KOPT-K1 (cell line): ENCODE measurements at regions not wholly inside any gene's neighbourhood (a gene's known extent, or its start where the extent isn't known, plus 50 kb on each side); places are given as distances from the start of the nearest gene placed in this dataset.

ENCODE experiments used
- H3K27ac ChIP-seq: fragments of 200-600 bp; sonication (generic); 2 replicates; pipeline ENCODE4 v1.5.1; 2016; ENCODE audit warnings: antibody characterized with exemption, mild to moderate bottlenecking, low read depth, low read length; ENCODE audit not compliant: poor library complexity, severe bottlenecking
- H3K36me3 ChIP-seq: fragments of 200-600 bp; sonication (generic); 2 replicates; pipeline ENCODE4 v1.5.1; 2017; ENCODE audit warnings: antibody characterized with exemption, mild to moderate bottlenecking, low read length, moderate library complexity; ENCODE audit not compliant: insufficient read depth
- H3K9me3 ChIP-seq: fragments of 200-600 bp; sonication (generic); 2 replicates; pipeline ENCODE4 v1.5.1; 2017; ENCODE audit warnings: antibody characterized with exemption, low read length, mild to moderate bottlenecking; ENCODE audit not compliant: insufficient read depth, poor library complexity, severe bottlenecking

GRCh38 chr4:128393101-128393704, 105.6 kb upstream of the PGRMC2 start:
- Histone ChIP-seq H3K9me3 (no peaks in the 10 kb centered on the region), H3K36me3 (no peaks in the 10 kb centered on the region), H3K27ac (no peak overlapping the region)

DNA sequence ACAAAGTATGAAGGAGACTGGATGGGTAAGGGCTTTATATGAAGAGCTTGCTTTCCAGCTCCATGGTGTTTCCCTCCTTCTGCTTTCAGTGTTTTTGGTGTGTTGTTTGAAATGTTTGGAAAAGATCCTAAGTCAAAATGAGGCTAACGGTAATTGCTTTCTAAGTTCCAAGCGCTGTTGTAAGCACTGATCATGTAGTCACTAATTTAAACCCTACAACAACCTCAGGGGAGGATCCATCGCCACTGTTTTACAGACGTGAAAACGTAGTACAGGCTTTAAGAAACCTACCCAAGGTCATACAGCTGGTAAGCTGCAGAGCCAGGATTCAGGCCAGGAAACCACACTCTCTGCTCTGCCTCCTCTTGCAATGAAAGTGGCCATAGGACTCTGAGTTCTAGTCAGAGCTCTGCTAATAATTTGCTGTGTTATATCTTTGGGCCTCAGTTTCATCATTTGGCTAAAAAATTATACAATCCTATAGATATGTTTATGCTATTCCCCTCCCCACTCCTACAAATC, 102.9 kb upstream of the PGRMC2 start:
- Histone ChIP-seq H3K27ac (no peak overlapping the region), H3K36me3 (no peaks in the 10 kb centered on the region), H3K9me3 (no peaks in the 10 kb centered on the region)

DNA sequence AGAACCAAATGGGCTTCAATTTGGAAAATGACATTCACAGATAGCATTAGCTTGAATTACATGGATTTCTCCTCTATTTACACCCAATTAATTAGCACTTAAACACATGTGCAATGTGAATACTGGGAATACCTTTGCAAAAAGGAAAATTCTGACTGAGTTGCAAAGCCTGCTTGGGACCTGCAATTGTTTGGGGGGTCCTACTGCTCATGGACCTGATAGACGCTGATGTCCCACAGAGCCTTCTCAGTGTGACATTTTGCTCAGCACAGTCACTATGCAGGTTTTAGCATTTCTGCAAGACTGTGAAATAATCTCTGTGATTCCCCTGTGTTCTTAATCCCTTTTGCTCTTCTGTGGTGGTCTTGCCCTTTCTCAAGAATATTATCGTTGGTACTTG, 101.2 kb upstream of the PGRMC2 start:
- no peaks in the 10 kb centered on the region for H3K9me3 ChIP-seq
- no peaks in the 10 kb centered on the region for H3K36me3 ChIP-seq
- no peak overlapping the region for H3K27ac ChIP-seq

GRCh38 chr4:128388352-128388630, 100.7 kb upstream of the PGRMC2 start:
- H3K27ac ChIP-seq, result no peak overlapping the region
- no peaks in the 10 kb centered on the region for H3K36me3 ChIP-seq
- no peaks in the 10 kb centered on the region for H3K9me3 ChIP-seq

DNA sequence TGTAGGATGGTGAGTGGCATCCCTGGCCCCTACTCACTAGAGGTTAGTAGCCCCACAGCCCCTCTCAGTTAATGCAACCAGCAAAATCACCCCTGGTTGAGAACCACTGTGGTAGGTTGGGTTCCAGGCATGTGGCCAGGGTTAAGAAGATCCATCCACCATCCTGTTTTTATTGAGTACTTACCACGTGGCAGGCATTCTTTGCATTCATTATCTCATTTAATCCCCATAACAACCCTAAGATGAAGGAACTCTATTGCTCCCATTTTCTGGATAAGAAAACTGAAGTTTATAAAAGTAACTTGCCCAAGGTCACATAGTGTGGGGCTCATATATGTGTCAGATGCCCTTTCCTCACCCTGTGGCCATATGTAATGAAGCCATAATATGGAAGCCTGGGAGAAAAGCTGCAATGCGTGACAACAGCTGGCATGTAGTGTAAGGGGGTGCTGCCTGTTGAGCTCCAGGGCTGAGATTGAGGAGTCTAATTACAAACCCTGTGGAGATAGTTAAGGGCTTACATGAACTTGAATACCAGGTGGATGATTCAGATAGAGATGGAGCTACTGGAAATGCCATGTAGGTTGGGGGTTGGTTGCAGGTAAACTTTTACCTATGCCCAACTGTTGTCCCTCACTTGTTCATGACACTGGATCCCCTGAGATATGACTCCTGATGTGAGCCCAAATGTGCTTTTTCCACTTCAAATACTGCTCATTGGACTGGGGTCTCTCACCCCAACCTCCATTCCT, 100.2 kb upstream of the PGRMC2 start:
- no peak overlapping the region for H3K27ac ChIP-seq
- no peaks in the 10 kb centered on the region for H3K9me3 ChIP-seq
- no peaks in the 10 kb centered on the region for H3K36me3 ChIP-seq

GRCh38 chr4:128386761-128387599, 99.4 kb upstream of the PGRMC2 start:
- Histone ChIP-seq H3K36me3 (no peaks in the 10 kb centered on the region), H3K9me3 (no peaks in the 10 kb centered on the region), H3K27ac (no peak overlapping the region)

DNA sequence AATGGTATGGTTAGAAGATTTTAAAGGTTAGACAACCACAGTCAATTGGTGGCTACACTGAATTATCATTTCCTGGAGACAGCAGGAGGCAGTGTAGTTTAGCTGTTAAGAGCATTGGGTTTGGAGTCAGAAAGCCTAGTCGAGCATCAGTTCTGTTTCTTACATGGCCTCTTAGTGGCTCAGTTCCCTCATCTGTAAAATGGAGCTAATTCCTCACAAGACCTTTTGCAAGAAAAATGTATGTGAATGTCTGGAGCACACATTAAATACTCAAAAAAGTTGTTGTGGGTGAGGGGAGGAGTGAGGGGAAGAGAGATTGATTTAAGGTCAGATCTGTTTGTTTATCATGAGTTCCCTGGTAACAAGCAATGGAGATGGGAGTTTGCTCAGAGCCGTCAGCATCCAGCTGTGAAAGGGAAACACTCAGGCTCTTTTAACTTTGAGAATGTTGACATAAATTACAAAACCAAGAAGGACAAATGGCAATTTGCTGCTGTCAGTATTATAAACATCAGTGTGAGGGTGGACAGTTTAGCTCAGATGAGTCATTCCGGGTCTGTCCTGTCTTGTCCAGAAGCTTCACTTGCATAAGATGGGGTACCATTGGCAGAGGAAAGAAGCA, 98.2 kb upstream of the PGRMC2 start:
- Histone ChIP-seq H3K27ac (no peak overlapping the region), H3K36me3 (no peaks in the 10 kb centered on the region), H3K9me3 (no peaks in the 10 kb centered on the region)

DNA sequence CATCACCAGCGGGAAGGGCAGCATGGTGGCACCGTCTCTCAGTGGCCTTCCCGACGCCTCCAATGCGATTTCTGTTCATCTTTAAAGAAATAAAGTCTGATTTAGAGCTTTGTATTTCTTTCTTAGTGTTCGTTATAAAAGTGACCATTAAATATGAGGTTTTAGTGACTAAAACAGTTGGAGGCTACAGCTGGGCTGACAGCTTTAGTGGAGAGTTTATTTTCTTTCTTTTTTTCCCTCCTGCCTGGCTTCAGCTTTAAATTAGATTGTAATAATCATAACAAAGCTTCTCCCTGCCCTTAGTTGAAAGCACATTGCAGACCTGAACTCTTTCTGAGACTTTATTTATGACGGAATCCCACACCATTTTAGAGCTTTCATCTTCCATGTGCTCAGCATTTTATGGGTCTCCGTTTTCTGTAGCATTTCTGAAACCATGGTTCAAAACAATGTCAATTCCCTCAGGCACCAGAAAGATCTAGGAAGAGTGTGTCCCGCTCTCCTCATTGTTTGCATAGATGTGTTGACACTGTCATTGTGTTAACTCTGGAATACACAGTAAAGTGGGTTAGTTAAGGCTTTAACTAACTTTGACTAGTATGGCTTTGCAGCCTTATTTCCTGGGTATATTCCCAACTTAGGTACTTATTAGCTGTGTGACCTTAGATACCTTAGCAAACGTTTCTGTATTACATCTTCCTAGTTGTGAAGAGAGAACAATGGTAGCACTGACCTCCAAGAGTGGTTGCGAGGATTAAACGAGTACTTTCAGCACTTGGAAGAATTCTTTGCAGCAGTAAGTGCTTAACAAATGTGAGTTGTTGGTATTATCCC, 97.4 kb upstream of the PGRMC2 start:
- H3K9me3 ChIP-seq, result no peaks in the 10 kb centered on the region
- no peak overlapping the region for H3K27ac ChIP-seq
- H3K36me3 ChIP-seq, result no peaks in the 10 kb centered on the region

DNA sequence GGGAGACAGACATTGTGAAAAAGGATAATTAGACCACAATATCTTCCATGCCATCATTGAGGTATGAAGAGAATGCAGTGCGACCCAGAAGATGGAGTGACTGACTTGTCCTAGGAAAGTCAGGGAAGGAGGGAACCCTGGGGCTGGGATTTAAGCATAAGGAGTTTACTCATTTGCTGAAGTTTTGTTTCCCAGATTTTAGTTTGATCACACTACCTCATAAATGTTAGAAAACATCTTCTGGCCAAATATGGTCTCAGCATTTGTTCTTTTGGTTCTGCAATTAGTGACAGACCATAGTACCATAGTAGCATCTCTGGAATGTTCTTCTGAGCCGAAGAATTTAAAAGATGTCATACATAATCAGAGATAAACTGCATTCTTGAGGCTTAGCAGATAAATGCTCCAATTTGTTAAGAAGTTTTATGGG, 96.5 kb upstream of the PGRMC2 start:
- Histone ChIP-seq H3K9me3 (no peaks in the 10 kb centered on the region), H3K36me3 (no peaks in the 10 kb centered on the region), H3K27ac (no peak overlapping the region)

- no peak overlapping the region for H3K27ac ChIP-seq
These were observed 94.3 kb upstream of the PGRMC2 start for GRCh38 chr4:128381748-128382559.

GRCh38 chr4:128380306-128380705, 92.7 kb upstream of the PGRMC2 start:
- Histone ChIP-seq H3K27ac (no peak overlapping the region), H3K36me3 (no peaks in the 10 kb centered on the region), H3K9me3 (peaks cover 16% of the 10 kb centered on the region)

More at GRCh38 chr4:128381748-128382559, 94.3 kb upstream of the PGRMC2 start:
- H3K9me3 ChIP-seq, result peaks cover 5% of the 10 kb centered on the region
- no peaks in the 10 kb centered on the region for H3K36me3 ChIP-seq

- H3K9me3 ChIP-seq, result peaks cover 16% of the 10 kb centered on the region
- no peak overlapping the region for H3K27ac ChIP-seq
- no peaks in the 10 kb centered on the region for H3K36me3 ChIP-seq
These were observed 92.2 kb upstream of the PGRMC2 start for GRCh38 chr4:128379860-128380259.

GRCh38 chr4:128378668-128379067, 91.1 kb upstream of the PGRMC2 start:
- H3K36me3 ChIP-seq, result no peaks in the 10 kb centered on the region
- H3K9me3 ChIP-seq, result peaks cover 16% of the 10 kb centered on the region
- no peak overlapping the region for H3K27ac ChIP-seq

GRCh38 chr4:128376958-128377357, 89.3 kb upstream of the PGRMC2 start:
- Histone ChIP-seq H3K27ac (no peak overlapping the region), H3K36me3 (no peaks in the 10 kb centered on the region), H3K9me3 (peaks cover 16% of the 10 kb centered on the region)
